GM19467 (cell line): ENCODE measurements at regions not wholly inside any gene's neighbourhood (a gene's known extent, or its start where the extent isn't known, plus 50 kb on each side); places are given as distances from the start of the nearest gene placed in this dataset.
"Not testable (repeated sequence)": the region's sequence is repeated elsewhere in the genome, so short reads cannot be mapped to it uniquely, and the experiment has no call there.

Experiments used
- ATAC-seq: cut with Tn5 transposase; IDR thresholded peaks from one replicate; pipeline ENCODE4 v1.9.1; 2021; ENCODE audit warnings: mild to moderate bottlenecking, moderate library complexity; ENCODE audit not compliant: unreplicated experiment

DNA sequence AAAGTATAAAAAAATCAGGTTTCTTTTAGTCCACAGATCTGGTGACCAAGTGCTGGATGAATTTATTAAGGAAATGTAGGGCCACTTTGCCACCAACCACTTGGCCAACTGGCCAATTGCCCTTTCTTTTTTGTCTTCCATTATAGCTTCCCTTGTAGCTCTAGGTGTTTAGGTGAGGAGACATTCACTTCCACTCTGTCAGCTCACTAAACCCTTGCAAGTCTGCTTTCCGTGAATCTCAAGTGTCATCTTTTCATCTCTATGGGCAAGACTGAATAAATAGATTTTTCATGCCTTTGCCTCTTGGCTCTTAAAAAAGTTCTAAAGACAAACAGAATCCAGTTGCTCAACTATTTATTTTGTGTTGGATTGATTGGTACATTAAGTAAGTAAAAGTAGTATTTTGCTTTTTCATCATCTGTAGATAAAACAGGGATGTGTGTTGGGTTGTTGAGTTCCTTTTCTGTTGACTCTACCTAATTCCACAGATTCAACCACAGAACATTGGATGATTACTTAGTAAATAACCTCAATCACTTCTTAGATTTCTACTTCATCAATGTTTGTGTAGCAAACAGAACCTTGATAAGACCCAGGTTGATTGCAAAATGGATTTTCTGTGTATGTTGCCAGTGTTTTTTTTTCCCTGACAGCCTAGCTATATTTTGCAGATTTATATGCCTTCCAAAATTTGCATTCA, 68.1 kb upstream of the GRXCR1 start:
- no peak for ATAC-seq

DNA sequence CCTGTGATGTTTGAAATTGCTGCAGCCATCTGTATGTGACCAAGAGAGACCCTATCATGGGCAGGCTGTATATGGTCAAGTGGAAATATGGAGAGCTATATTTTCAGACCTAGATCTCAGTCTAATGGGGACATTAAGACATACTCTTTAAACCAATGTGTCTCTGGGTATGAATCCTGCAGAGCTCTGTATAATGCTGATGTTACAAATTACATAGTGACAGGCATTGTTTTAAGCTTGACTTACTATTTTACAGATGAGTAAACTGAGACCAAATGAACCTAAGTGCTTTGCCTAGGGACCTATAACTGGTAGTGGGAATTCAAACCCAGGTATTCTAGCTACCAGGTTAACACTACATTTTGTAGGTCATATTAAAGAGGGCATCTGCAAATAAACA, 71.3 kb upstream of the GRXCR1 start:
- no peak for ATAC-seq

DNA sequence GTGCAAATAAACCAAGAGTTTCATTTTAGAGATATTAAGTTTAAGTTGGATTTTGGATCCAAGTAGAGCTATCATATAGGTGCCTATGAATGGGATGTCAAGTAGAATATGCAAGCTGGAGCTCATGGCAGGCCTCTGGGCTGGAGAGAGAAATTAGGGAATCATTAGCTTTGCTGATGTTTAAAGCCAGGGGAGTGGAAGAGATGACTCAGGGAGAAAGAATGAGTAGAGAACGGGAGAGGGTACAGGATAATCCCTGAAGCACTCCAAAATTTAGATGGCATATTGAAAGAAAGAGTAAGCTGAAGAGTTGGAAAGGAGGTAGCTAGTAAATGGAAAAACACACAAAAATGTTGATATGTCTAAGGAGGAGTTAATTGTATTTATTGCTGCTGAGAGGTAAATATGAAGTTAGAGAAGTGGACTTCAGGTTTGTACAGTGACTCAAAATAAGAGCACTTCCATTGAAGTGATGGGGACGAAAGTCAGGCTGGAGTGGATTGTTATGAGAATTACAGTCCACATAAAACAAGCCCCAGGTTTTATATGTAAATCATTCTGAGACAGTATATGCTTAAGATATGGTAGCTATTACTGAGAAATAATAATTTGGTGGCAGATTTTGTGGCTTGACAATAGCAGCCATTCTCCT, 72.5 kb upstream of the GRXCR1 start:
- no peak for ATAC-seq

DNA sequence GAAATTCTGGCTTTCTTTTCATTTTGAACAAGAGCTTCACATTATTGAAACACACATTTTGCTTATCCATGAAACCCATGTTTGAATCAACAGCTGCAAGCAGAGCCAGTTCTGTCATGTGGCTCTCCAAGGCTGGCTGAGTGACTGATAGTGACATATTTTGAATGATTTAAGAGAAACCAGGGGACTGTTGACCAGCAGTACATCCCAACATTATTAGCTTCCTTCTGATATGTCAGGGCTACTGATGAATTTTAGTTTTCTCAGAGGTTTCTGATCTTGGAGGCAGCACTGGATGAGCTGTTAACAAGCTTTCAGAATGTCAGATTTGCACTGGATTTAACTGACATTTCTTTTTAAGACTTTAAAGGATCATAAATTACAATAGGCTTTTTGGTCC, 74.6 kb upstream of the GRXCR1 start:
- no peak for ATAC-seq

DNA sequence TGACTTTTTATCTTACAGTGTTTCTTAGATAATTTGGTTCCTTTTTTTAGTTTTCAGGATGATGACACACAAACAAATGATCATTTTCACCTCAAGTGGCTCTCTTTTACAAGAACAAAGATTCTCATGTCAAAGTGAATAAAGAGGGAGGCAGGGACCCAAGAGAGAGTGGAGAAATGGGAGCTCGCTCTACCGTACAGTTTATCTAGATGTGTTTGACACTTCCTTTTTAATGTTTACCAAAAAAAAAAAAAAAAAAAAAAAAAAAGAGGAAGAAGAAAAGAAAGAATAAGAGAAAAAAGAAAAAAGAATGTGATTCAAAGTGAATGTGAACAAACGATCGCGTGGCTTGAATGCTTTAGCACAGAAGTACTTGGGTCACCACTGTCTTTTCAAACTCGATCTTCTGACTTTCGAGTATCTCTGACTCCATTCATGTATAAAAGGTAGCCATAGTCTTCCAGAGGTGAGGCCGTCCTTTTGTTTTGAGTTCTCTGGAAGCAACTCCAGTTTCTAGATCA, 75.6 kb upstream of the GRXCR1 start:
- ATAC-seq: no peak

DNA sequence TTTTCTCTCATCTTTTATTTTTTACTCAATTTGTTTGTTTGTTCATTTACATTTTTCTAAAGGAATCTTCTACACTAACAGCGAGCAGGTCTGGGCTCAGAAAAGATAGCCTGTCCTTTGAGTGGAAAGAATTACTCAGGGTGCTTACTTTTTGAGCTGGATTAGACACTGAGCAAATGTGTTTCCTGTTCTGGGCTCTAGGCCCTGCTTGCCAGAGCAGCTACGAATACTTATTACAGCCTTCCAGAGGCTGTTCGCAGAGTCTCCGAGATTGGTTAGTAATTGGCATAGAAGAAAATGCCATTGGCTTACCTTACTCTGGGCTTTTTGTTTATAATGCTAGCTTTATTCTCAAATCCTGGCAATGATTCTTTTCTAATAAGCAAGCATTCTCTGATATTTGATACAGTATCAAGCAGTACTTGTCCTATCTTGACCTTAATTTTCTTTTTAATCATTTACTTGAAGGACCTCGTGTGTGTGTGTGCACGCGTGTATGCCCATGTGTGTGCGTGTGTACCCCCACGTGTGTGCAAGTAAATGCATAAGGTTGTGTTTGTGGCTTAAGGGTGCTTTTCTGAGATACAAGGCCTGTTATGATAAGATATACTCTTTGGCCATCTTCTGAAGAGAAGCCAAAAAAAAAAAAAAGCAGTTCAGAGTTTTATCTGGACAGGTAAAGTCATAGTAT, 76.2 kb upstream of the GRXCR1 start:
- no peak for ATAC-seq

DNA sequence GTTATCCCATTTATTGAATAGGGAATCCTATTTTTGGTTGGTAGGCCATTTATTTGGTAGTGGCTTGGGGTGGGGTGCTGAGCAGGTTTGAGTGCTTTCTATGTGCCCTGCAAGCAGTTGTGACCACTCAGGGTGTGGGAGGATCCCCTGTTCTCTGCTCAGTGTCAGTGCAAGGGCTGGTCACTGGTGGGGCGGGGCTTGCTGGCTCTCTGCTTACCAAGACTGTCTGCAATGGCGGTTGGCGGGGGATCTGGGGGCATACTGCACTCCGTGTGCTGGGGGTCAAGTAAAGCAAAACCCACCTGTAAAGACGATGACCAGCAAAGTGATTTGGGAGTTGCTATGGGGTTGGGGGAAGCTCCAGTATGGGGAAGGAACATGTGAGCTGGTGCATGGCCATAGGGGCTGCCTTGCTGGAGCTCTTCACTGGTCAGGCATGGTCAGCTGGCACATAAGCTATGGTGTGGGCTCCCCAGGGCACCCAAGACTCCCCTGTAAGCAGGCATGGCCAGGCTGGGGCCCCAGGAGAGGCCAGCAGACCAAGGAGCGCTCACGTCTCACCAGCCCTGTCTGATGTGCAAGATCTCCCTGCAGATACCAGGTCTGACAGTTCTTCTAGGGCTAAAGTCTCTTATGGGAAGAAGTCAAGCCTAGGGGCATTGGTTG, 83.0 kb upstream of the GRXCR1 start:
- no peak for ATAC-seq

DNA sequence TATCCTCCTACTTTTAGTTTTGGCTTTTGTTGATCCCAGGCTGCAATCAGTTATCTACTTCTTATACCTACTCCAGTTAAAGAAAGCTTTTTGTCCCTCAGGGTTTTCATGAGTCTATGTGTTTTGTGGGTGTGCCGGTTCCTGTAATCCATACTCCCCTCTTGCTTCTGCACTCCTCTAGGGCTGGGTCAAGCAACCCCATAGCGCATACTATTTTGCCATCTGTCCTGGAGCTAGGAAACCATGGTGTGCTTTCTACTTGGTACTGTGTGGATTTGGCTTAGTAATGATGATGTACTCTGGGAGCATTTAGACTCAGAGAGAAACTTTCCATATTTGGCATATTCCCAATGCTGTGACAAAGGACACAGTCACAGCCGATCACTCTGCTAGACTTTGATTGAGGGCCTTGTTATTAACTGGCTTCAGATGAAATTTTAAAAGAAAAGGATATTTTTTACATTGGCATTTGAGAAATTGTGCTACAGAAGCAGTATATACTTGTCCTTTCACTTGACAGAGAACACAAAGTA, 86.1 kb upstream of the GRXCR1 start:
- ATAC-seq: no peak

DNA sequence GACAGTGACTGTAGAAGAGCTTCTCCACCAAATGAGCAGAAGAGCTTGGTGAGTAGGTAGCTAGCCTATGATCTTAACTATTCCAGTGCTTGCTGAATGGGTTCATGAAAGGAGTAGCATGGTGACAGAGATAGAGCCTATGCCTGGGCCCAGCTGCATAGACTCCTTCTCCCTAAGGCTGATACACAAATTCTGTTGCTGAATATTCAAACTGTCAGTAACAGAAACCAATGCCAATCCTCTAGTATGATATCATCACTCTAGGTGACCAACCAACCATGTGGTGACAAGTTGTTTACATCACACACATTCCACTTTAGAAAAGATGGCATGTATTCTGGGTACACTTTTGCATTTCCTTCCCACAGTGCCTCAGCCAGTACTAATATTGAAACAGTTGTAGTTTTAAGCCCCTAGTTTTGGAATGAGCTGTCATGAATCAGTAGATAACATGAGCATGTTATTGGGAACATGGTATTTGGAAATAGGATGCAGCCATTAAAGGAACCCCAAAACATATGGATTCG, 103.4 kb upstream of the GRXCR1 start:
- no peak for ATAC-seq

DNA sequence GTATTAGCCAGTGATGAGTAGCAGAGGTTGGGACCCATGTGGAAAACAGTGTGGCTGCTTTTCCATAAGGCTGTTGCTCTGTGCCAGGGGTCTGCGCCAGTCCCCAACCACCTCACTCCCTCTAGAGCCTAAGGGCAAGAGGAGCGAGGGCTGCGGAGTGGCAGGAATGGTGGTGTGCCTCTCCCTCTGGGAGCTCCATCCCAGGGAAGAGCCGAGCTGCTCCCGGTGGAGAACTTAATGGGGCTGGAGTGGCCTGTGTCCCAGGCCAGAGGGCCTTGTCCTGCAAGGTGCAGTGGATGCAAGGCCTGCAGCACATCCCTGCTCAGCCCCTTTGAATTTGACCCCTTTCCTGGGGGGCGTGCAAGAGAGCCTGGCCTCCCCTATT, 105.4 kb upstream of the GRXCR1 start:
- ATAC-seq: no peak

DNA sequence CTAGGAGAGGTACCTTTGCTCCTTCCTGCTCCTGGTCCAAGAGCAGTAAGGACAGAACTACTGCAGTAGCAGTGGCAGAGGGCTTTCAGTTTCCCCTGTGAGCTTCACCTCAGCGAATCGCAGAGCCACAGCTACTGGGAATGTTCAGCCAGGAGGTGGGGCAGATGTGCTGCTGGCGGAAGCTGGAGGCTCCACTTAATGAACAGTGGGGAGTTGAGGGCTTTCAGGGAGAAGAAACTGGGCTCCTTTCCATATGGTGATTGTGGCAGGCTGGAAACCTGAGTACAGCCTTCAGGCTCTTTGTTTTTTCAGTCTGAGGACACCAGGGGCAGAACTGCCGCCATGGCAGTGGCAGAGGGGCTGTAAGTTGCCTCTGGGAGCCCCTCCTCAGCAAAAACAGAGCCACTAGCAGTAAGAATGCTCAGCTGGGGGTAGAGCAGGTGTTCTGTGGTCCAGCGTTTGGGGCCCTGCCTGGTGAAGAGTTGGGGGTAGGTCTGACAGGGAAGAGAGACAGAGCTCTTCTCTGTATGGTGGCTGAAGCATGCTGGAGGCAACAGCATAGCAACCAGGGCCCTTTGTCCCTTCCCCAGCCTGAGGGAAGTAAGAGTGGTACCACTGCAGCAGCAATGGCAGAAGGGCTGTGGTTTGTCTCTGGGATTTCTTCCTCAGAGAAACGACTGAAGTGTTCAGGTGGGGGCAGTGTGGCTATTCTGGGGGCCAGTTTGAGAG, 106.0 kb upstream of the GRXCR1 start:
- ATAC-seq: no peak

DNA sequence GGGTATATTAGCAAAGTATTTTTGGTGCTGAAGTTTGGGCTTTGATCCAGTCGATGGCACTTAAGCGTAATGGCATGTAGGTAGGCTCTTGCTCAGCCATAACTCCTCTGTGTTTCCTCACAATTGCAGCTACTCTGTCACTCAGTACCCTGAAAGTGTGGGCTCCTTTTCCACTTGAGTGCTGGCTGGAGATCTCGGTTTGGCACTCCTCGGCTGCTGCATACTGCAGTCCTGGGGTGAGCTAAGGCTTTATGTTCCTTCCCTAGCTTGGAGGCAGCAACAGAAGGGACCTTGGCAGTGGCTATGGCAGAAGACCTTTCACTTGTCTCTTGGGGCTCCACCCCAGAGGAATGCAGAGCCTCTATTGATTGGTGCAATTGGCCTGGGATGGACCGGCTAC, 106.7 kb upstream of the GRXCR1 start:
- no peak for ATAC-seq

DNA sequence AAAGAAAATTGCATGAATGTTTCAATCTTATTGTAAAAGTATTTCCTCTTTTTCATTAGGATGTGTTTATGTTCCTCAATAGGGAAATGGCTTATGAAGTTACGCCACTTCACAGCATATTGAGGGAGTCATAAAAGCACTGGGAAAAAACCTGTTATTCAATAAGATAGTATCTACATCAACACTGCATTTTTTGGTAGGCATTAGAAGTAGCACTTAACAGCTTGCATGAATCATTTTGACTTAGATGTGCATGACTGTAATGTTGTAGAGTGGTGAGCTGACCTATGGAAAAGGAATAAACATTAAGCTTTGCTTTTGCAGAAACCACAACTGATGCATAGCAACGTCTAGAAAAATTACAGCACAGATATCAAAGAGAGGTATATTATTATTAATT, 111.2 kb upstream of the GRXCR1 start:
- no peak for ATAC-seq

DNA sequence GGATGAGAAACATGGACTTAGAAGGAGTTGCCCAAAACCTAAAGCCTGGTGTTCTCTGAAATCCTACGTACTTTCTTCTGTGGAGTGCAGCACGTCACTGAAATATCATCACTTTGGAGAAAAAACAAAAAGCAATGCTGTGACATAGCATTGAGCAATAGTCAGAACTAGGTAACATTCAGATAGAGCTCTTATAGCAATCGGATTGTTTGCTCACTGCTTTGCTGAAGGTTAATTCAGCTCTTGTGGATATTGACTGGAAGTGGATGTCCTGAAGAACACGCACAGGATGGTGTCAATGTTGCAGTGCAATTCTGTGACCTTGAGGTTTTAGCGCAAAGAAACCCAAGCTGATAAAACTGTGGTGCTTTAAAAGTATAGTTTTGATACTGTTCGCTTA, 114.2 kb upstream of the GRXCR1 start:
- no peak for ATAC-seq

DNA sequence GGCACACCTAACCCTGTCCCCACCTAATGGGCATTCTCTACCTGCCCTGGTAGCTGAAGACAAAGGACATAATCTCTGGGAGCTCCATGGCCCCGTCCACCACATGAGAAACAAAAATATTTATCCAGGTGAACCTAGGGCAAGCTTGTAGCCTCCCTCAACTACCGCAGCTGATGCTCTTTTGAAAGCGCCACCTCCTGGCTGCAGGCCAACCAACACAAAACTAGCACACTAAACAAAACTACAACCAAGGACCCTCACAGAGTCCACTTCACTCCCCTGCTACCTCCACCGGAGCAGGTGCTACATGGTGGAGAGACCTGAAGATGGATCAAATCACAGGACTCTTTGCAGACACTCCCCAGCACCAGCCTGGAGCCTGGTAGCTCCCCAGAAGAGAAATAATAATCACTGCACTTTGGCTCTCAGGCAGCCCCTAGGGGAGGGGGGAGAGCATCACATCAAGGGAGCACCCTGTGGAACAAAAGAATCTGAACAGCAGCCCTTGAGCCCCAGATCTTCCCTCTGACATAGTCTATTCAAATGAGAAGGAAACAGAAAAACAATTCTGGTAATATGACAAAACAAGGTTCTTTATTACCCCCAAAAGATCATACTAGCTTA, 111.3 kb upstream of the ATP8A1 start:
- ATAC-seq: no peak

DNA sequence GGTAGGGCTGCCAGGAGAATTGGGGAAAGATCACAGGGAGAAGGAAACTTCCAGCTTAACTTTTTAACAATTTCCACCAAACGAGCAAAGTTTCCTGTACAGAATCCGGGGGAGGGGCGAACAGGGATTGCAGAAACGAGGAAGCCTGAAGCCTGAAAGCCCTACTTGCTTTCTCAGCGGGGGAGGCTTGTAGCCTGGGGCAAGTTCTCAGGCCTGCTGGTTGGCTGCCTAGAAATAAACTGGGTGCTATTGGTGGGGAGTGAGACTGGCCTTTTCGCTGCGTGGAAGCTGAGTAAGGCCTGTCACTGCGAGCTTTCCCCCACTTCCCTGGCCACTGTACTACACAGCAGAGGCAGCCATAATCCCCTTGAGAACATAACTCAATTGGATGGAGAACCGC, 110.8 kb upstream of the ATP8A1 start:
- no peak for ATAC-seq

DNA sequence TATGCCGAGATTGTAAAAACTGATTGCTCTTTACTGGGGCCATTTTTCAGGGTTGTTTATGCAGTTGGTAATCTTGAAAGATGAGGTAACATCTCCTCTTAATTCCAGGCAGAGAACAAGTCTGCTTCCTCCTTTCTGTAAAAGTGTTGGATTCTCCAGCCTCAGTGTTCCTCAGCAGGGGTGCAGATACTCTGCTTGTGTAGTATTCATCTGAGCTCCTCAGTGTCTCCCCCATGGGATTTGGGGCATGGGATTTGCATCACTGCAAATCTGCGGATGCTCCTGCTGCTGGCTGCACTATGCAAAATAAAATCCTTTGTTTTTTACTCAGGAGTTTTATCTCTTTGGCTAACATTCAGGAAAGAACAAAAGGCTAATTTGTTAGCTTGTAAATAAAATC, 104.9 kb upstream of the ATP8A1 start:
- ATAC-seq: no peak

DNA sequence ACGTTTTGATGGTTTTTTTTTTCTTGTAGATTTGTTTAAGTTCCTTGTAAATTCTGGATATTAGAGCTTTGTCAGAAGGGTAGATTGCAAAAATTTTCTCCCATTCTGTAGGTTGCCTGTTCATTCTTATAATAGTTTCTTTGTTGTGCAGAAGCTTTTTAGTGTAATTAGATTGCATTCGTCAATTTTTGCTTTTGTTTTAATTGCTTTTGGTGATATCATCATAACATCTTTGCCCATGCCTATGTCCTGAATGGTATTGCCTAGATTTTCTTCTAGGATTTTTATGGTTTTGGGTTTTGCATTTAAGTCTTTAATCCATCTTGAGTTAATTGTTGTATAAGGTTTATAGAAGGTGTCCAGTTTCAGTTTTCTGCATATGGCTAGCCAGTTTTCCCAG, 98.1 kb upstream of the ATP8A1 start:
- not testable (repeated sequence) for ATAC-seq

DNA sequence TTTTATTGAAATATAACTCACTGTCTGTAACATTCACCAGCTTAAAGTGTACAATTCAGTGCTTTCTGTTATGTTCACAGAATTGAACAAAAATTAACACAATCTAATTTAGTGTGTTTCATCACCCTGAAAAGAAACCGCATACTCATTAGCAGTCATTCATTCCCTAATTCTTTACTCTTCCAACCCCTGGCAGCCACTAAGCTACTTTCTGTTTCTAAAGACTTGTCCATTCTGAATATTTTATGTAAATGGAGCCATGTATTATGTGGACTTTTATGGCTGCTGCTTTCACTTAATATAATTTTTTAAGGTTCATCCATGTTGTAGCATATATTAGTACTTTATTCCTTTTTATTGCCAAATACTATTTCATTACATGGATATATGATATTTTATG, 94.7 kb upstream of the ATP8A1 start:
- ATAC-seq: no peak

DNA sequence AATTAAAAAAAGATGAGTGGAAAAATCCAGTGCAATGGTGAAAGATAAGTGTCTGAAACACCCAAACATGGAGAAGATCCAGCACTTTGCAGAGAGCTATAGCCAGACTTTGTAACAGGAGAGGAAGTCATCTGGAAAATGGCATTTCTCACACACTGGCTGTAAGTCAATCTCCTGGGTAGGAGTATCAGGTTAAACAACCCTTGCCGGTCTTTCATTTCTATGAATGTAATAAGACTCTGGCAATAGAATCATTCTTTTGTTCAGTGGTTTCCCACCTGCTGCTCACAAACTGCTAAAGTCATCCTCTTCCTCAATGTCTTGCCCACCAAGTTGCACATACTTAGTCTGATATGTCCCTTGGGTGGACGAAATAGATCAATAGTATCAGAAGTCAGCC, 94.0 kb upstream of the ATP8A1 start:
- ATAC-seq: no peak
